ENCODE measurements at regions not wholly inside any gene's neighbourhood (a gene's known extent, or its start where the extent isn't known, plus 50 kb on each side); places are given as distances from the start of the nearest gene placed in this dataset.
"Not testable (repeated sequence)": the region's sequence is repeated elsewhere in the genome, so short reads cannot be mapped to it uniquely, and the experiment has no call there.

DNA sequence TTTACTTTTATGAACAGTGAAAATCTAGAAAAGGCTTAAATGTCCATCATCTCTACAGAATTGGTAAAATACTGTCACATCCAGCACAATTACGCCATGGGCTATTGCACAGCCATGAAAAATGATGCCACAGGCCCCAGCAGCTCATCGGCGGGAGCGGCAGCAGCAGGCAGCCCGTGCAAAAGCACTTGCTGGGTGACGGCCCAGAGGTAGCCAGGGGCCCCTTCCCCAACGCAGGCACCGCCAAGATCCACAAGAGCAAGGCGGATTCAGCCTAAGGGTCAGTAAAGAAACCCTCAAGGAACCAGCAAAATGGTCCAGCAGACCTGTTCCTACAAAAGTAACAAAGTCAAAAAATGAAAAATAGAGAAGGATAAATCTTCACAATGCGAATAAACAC, 272.7 kb downstream of the AGTPBP1 start:
- DNase-seq (ENCODE audit: low read depth) = no peak
- TF ChIP-seq, protein P1, sequence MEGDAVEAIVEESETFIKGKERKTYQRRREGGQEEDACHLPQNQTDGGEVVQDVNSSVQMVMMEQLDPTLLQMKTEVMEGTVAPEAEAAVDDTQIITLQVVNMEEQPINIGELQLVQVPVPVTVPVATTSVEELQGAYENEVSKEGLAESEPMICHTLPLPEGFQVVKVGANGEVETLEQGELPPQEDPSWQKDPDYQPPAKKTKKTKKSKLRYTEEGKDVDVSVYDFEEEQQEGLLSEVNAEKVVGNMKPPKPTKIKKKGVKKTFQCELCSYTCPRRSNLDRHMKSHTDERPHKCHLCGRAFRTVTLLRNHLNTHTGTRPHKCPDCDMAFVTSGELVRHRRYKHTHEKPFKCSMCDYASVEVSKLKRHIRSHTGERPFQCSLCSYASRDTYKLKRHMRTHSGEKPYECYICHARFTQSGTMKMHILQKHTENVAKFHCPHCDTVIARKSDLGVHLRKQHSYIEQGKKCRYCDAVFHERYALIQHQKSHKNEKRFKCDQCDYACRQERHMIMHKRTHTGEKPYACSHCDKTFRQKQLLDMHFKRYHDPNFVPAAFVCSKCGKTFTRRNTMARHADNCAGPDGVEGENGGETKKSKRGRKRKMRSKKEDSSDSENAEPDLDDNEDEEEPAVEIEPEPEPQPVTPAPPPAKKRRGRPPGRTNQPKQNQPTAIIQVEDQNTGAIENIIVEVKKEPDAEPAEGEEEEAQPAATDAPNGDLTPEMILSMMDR (conservative IDR thresholded peaks at IDR 0.05; ENCODE audit: control insufficient read depth, insufficient read depth, low read depth, low read length) = no peak

DNA sequence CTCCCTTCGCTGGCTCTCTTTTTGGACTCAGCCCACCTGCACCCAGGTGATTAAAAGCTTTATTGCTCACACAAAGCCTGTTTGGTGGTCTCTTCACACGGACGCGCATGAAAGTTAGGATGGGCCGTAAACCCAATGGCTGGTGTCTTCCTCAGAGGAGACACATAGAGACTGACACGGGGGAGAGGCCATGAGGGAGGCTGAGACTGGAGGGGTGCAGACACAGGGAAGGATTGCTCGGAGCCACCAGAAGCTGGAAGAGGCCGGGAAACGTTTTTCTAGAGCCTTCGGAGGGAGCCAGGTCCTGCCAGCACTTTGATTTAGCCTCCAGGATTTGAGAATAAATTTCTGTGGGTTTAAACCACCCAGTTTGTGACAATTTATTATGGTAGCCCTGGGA, 274.9 kb downstream of the AGTPBP1 start:
- DNase-seq (ENCODE audit: low read depth) = no peak
- H3K4me3 ChIP-seq (ENCODE audit: control insufficient read depth, low read depth, low read length) = no peak overlapping the region
- TF ChIP-seq, protein P1 (conservative IDR thresholded peaks at IDR 0.05; ENCODE audit: control insufficient read depth, insufficient read depth, low read depth, low read length) = no peak

More for the DNA sequence above, 272.7 kb downstream of the AGTPBP1 start:
- no peak overlapping the region for H3K4me3 ChIP-seq (ENCODE audit: control insufficient read depth, low read depth, low read length)

- DNase-seq (ENCODE audit: low read depth); H3K4me3 ChIP-seq (ENCODE audit: control insufficient read depth, low read depth, low read length): not testable (repeated sequence)
These were observed 283.5 kb downstream of the AGTPBP1 start for GRCh38 chr9:85458114-85458864.

- DNase-seq (ENCODE audit: low read depth) = no peak
- TF ChIP-seq, protein P1 (conservative IDR thresholded peaks at IDR 0.05; ENCODE audit: control insufficient read depth, insufficient read depth, low read depth, low read length) = no peak
- H3K4me3 ChIP-seq (ENCODE audit: control insufficient read depth, low read depth, low read length) = no peak overlapping the region
These were observed 287.9 kb downstream of the AGTPBP1 start for GRCh38 chr9:85453850-85454249.

GRCh38 chr9:85452841-85453240, 288.9 kb downstream of the AGTPBP1 start:
- DNase-seq (ENCODE audit: low read depth) = no peak
- TF ChIP-seq, protein P1 (conservative IDR thresholded peaks at IDR 0.05; ENCODE audit: control insufficient read depth, insufficient read depth, low read depth, low read length) = no peak
- H3K4me3 ChIP-seq (ENCODE audit: control insufficient read depth, low read depth, low read length) = no peak overlapping the region

DNA sequence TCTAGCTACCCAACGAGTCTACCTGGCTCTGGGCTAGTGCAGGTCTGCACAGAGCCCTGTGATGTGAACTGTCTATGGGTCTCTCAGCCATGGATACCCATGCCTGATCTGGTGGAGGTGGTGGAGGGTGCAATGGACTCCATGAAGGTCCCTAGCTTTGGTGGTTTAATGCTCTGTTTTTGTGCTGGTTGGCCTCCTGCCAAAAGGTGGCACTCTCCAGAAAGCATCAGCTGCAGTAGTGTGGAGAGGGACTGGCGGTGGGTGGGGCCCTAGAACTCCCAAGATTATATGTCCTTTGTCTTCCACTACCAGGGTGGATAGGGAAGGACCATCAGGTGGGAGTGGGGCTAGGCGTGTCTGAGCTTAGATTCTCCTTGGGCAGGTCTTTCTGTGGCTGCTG, 290.1 kb downstream of the AGTPBP1 start:
- H3K4me3 ChIP-seq (ENCODE audit: control insufficient read depth, low read depth, low read length) = no peak overlapping the region
- TF ChIP-seq, protein P1 (conservative IDR thresholded peaks at IDR 0.05; ENCODE audit: control insufficient read depth, insufficient read depth, low read depth, low read length) = no peak
- no peak for DNase-seq (ENCODE audit: low read depth)

GRCh38 chr9:85445887-85446286, 295.9 kb downstream of the AGTPBP1 start:
- DNase-seq (ENCODE audit: low read depth) = no peak
- no peak overlapping the region for H3K4me3 ChIP-seq (ENCODE audit: control insufficient read depth, low read depth, low read length)
- TF ChIP-seq, protein P1 (conservative IDR thresholded peaks at IDR 0.05; ENCODE audit: control insufficient read depth, insufficient read depth, low read depth, low read length) = no peak

All from fibroblast of mammary gland (primary cell).